PC-3 (cell line): ENCODE measurements at regions not wholly inside any gene's neighbourhood (a gene's known extent, or its start where the extent isn't known, plus 50 kb on each side); places are given as distances from the start of the nearest gene placed in this dataset.
"Not testable (repeated sequence)": the region's sequence is repeated elsewhere in the genome, so short reads cannot be mapped to it uniquely, and the experiment has no call there.

Experiments used
- ATAC-seq: fragments of 200-7000 bp; cut with Tn5 transposase; 2 replicates; pipeline ENCODE4 v1.9.1; 2020; ENCODE audit warnings: mild to moderate bottlenecking, moderate library complexity
- BruUV-seq: library from RNA; stranded (reverse); fragments of 400-500 nt; replicated peaks from 2 replicates; lab custom pipeline; 2021; lab: Mats Ljungman, UMichigan
- CTCF ChIA-PET: fragments of 300-600 bp; sonication (Branson Sonifier 250); formaldehyde crosslinking; loops from one replicate; lab custom pipeline; 2022; ENCODE audit warnings: antibody characterized with exemption; lab: Charles Lee
- POLR2A ChIA-PET: fragments of 300-600 bp; sonication (Branson Sonifier 250); formaldehyde crosslinking; loops from one replicate; lab custom pipeline; 2022; ENCODE audit warnings: antibody characterized with exemption; ENCODE audit not compliant: unreplicated experiment; lab: Charles Lee
- DNase-seq: peaks from one replicate; pipeline ENCODE4 v3.0.0-alpha.2; 2015
- H2AFZ ChIP-seq: fragments of 300-600 bp; sonication (generic); 2 replicates; pipeline ENCODE4 v1.6.0; 2016; ENCODE audit warnings: antibody characterized with exemption, low read length
- H3F3A ChIP-seq: fragments of 300-600 bp; sonication (generic); one replicate; pipeline ENCODE4 v1.6.0; 2017; ENCODE audit warnings: antibody characterized with exemption, low read length, control low read depth, mild to moderate bottlenecking; ENCODE audit not compliant: unreplicated experiment
- H3K27ac ChIP-seq: fragments of 300-600 bp; sonication (generic); 2 replicates; pipeline ENCODE4 v1.5.1; 2016; ENCODE audit warnings: mild to moderate bottlenecking, low read length
- H3K27me3 ChIP-seq: fragments of 300-600 bp; sonication (generic); 2 replicates; pipeline ENCODE4 v1.6.1; 2016; ENCODE audit warnings: low read length, mixed read lengths
- H3K36me3 ChIP-seq: fragments of 300-600 bp; sonication (generic); 2 replicates; pipeline ENCODE4 v1.6.1; 2016; ENCODE audit warnings: low read depth, mixed run types, low read length, mixed read lengths
- H3K4me1 ChIP-seq: fragments of 300-600 bp; sonication (generic); 2 replicates; pipeline ENCODE4 v1.5.1; 2016; ENCODE audit warnings: low read length; ENCODE audit not compliant: insufficient read depth
- H3K4me2 ChIP-seq: fragments of 300-600 bp; sonication (generic); 2 replicates; pipeline ENCODE4 v1.6.0; 2016; ENCODE audit warnings: low read length
- H3K4me3 ChIP-seq: fragments of 300-600 bp; sonication (generic); 2 replicates; pipeline ENCODE4 v1.5.1; 2016; ENCODE audit warnings: mild to moderate bottlenecking, low read length, mixed read lengths
- H3K79me2 ChIP-seq: fragments of 300-600 bp; sonication (generic); 2 replicates; pipeline ENCODE4 v1.6.1; 2017; ENCODE audit warnings: low read length, mixed read lengths
- H3K9ac ChIP-seq: fragments of 300-600 bp; sonication (generic); 2 replicates; pipeline ENCODE4 v1.6.0; 2016; ENCODE audit warnings: mild to moderate bottlenecking, low read length
- H3K9me2 ChIP-seq: fragments of 300-600 bp; sonication (generic); replicated peaks from 2 replicates; pipeline ENCODE4 v1.6.1; 2016; ENCODE audit warnings: mixed run types, low read length, mixed read lengths
- H3K9me3 ChIP-seq: fragments of 300-600 bp; sonication (generic); 2 replicates; pipeline ENCODE4 v1.6.1; 2016; ENCODE audit warnings: low read length, mixed read lengths
- H4K20me1 ChIP-seq: fragments of 300-600 bp; sonication (generic); 2 replicates; pipeline ENCODE4 v1.6.1; 2016; ENCODE audit warnings: low read length, mixed read lengths
- intact Hi-C: fragments of 100-400 bp; cut with micrococcal nuclease; formaldehyde crosslinking; loops from 2 replicates; pipeline ENCODE4 v1.9.0; 2023

GRCh38 chr16:33656394-33656793 lies 197.0 kb downstream of the TP53TG3F start:
- intact Hi-C loops, H3F3A ChIP-seq, CTCF ChIA-PET: not testable (repeated sequence)

GRCh38 chr16:33657717-33658116 lies 198.3 kb downstream of the TP53TG3F start:
- H3K9ac ChIP-seq, H3F3A ChIP-seq, BruUV-seq, H2AFZ ChIP-seq, intact Hi-C loops, POLR2A ChIA-PET, H3K79me2 ChIP-seq, H3K4me3 ChIP-seq, ATAC-seq, H3K9me2 ChIP-seq, H3K4me2 ChIP-seq, DNase-seq, H3K27me3 ChIP-seq, H3K36me3 ChIP-seq, H4K20me1 ChIP-seq, H3K9me3 ChIP-seq, H3K27ac ChIP-seq, H3K4me1 ChIP-seq, CTCF ChIA-PET: not testable (repeated sequence)

More at GRCh38 chr16:33656394-33656793, 197.0 kb downstream of the TP53TG3F start:
- H3K9me3 ChIP-seq, H3K36me3 ChIP-seq, H3K4me1 ChIP-seq, H3K27ac ChIP-seq, H3K9ac ChIP-seq, H3K4me2 ChIP-seq, DNase-seq, H2AFZ ChIP-seq, H3K9me2 ChIP-seq, POLR2A ChIA-PET, BruUV-seq, H3K4me3 ChIP-seq, H3K79me2 ChIP-seq, H4K20me1 ChIP-seq, H3K27me3 ChIP-seq: not testable (repeated sequence)
- ATAC-seq, result peak; percentile 84

DNA sequence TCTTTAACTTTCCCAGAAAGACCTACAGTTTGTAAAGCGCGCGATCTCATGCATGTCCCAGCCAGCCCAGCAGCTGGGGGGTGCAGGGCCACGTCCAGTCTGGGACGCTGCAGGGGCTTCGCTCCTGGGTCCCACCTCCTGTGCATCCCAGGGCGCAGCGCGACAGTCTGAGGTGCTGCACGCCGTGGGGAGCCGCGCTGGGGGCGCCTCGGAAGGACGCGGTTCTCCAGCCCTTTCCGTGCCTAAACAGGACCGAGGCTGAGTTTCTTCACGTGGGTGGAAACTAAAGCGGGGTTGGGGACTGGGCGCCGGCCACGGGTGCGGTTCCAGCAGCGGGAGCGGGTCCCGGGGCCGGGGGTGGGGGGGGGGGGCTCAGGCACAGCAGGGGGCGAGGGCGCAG lies 221.4 kb downstream of the TP53TG3F start:
- H3K4me3 ChIP-seq, H3K4me1 ChIP-seq, DNase-seq, H3K27me3 ChIP-seq, H3K27ac ChIP-seq, H3K36me3 ChIP-seq, H3K9me2 ChIP-seq, ATAC-seq, H3K9me3 ChIP-seq, intact Hi-C loops, H2AFZ ChIP-seq, POLR2A ChIA-PET, H4K20me1 ChIP-seq, H3F3A ChIP-seq, H3K4me2 ChIP-seq, CTCF ChIA-PET, H3K79me2 ChIP-seq, BruUV-seq, H3K9ac ChIP-seq: not testable (repeated sequence)

- intact Hi-C loops, BruUV-seq, H3K9me2 ChIP-seq, ATAC-seq, H3K36me3 ChIP-seq, H3K79me2 ChIP-seq, DNase-seq, H3K27ac ChIP-seq, H3K4me3 ChIP-seq, H2AFZ ChIP-seq, H3K4me1 ChIP-seq, H3K27me3 ChIP-seq, H3K9me3 ChIP-seq, H3F3A ChIP-seq, H4K20me1 ChIP-seq, H3K9ac ChIP-seq, CTCF ChIA-PET, H3K4me2 ChIP-seq, POLR2A ChIA-PET: not testable (repeated sequence)
Measured at GRCh38 chr16:33700320-33700719, 240.9 kb downstream of the TP53TG3F start.

- H3K36me3 ChIP-seq, H3K9ac ChIP-seq, intact Hi-C loops, H3K4me3 ChIP-seq, BruUV-seq, H3K4me1 ChIP-seq, H3K9me2 ChIP-seq, DNase-seq, H2AFZ ChIP-seq, ATAC-seq, H3K27me3 ChIP-seq, POLR2A ChIA-PET, CTCF ChIA-PET, H3K9me3 ChIP-seq, H3F3A ChIP-seq, H3K27ac ChIP-seq, H4K20me1 ChIP-seq, H3K4me2 ChIP-seq, H3K79me2 ChIP-seq: not testable (repeated sequence)
Measured at GRCh38 chr16:33706845-33707590, 247.6 kb downstream of the TP53TG3F start.

DNA sequence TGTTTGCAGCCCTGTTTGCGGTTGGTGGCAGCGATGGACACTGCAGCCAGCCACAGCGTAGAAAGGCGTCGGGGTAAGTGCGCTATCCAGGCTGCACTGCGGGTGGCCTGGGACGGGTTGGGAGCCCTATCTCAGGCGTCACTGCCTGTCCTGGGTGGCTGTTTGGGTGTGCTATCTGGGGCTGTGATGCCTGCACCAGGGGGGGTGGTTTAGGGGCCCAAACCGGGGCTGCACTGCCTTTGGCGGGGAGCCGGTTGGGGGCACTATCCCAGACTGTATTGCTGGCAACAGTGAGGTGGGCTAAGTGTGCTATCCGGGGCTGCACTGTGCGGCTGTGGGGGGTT lies 248.2 kb downstream of the TP53TG3F start:
- not testable (repeated sequence) for H3K4me3 ChIP-seq, H3K4me2 ChIP-seq

More for the DNA sequence above, 248.2 kb downstream of the TP53TG3F start:
- H3K27ac ChIP-seq, BruUV-seq, H2AFZ ChIP-seq, H3K79me2 ChIP-seq, ATAC-seq, intact Hi-C loops, CTCF ChIA-PET, DNase-seq, POLR2A ChIA-PET, H3K9me2 ChIP-seq, H3K4me1 ChIP-seq, H3K36me3 ChIP-seq, H3K9ac ChIP-seq, H3K9me3 ChIP-seq, H3F3A ChIP-seq, H3K27me3 ChIP-seq, H4K20me1 ChIP-seq: not testable (repeated sequence)
